Neural progenitor cell (in vitro differentiated cells): ENCODE measurements at regions not wholly inside any gene's neighbourhood (a gene's known extent, or its start where the extent isn't known, plus 50 kb on each side); places are given as distances from the start of the nearest gene placed in this dataset.

Source experiments
- DNase-seq: peaks from one replicate; pipeline ENCODE4 v3.0.0-alpha.2; 2016; ENCODE audit warnings: low spot score
- H2AFZ ChIP-seq: fragments of 200-600 bp; sonication (generic); replicated peaks from 2 replicates; pipeline ENCODE4 v1.6.1; 2016; ENCODE audit warnings: antibody characterized with exemption
- H3F3A ChIP-seq: fragments of 200-600 bp; sonication (generic); 2 replicates; pipeline ENCODE4 v1.6.1; 2016; ENCODE audit warnings: antibody characterized with exemption, low read depth
- H3K27ac ChIP-seq: fragments of 200-600 bp; sonication (generic); 2 replicates; pipeline ENCODE4 v1.5.1; 2016; ENCODE audit warnings: mild to moderate bottlenecking
- H3K27me3 ChIP-seq: fragments of 200-600 bp; sonication (generic); 2 replicates; pipeline ENCODE4 v1.6.1; 2016; ENCODE audit warnings: mild to moderate bottlenecking, moderate library complexity
- H3K36me3 ChIP-seq: fragments of 200-600 bp; sonication (generic); 2 replicates; pipeline ENCODE4 v1.5.1; 2016
- H3K4me1 ChIP-seq: fragments of 200-600 bp; sonication (generic); 2 replicates; pipeline ENCODE4 v1.6.1; 2016; ENCODE audit warnings: mixed run types
- H3K4me2 ChIP-seq: fragments of 200-600 bp; sonication (generic); 2 replicates; pipeline ENCODE4 v1.6.1; 2016
- H3K4me3 ChIP-seq: fragments of 200-600 bp; sonication (generic); 2 replicates; pipeline ENCODE4 v1.5.1; 2016
- H3K79me2 ChIP-seq: fragments of 200-600 bp; sonication (generic); 2 replicates; pipeline ENCODE4 v1.6.1; 2016; ENCODE audit warnings: low read depth
- H3K9ac ChIP-seq: fragments of 200-600 bp; sonication (generic); 2 replicates; pipeline ENCODE4 v1.6.1; 2016
- H3K9me3 ChIP-seq: fragments of 200-600 bp; sonication (generic); 2 replicates; pipeline ENCODE4 v1.5.1; 2016; ENCODE audit warnings: low read depth
- H4K20me1 ChIP-seq: fragments of 200-600 bp; sonication (generic); 2 replicates; pipeline ENCODE4 v1.6.1; 2016; ENCODE audit warnings: low read depth
- H3K27ac Mint-ChIP-seq: 3 replicates; pipeline ENCODE4 v1.8.0; 2021; ENCODE audit warnings: mixed read lengths
- H3K27me3 Mint-ChIP-seq: 2 replicates; pipeline ENCODE4 v1.8.0; 2022; ENCODE audit warnings: low read depth, mild to moderate bottlenecking, inconsistent platforms, moderate library complexity, mixed read lengths; ENCODE audit not compliant: insufficient read depth
- H3K36me3 Mint-ChIP-seq: 3 replicates; pipeline ENCODE4 v1.8.0; 2021; ENCODE audit warnings: mixed read lengths
- H3K4me1 Mint-ChIP-seq: 3 replicates; pipeline ENCODE4 v1.8.0; 2021; ENCODE audit warnings: mixed read lengths
- H3K4me3 Mint-ChIP-seq: 3 replicates; pipeline ENCODE4 v1.8.0; 2021; ENCODE audit warnings: mild to moderate bottlenecking, moderate library complexity, mixed read lengths
- H3K9me3 Mint-ChIP-seq: 3 replicates; pipeline ENCODE4 v1.8.0; 2020; ENCODE audit warnings: mixed read lengths
- CTCF ChIP-seq: fragments of 200-600 bp; sonication (generic); IDR thresholded peaks from 2 replicates; pipeline ENCODE4 v1.5.1; 2017; ENCODE audit warnings: antibody characterized with exemption, mild to moderate bottlenecking
- EZH2 ChIP-seq: fragments of 200-600 bp; sonication (generic); IDR thresholded peaks from 2 replicates; pipeline ENCODE4 v1.6.1; 2017; ENCODE audit warnings: antibody characterized with exemption, mild to moderate bottlenecking, moderate library complexity
- EZH2phosphoT487 ChIP-seq: fragments of 200-600 bp; sonication (generic); IDR thresholded peaks from 2 replicates; pipeline ENCODE4 v1.6.1; 2017; ENCODE audit warnings: antibody characterized with exemption

GRCh38 chr15:62785881-62786828 lies 256.4 kb upstream of the TPM1 start:
- Histone ChIP-seq H3K4me1 (peaks cover 14% of the 10 kb centered on the region), H3K36me3 (no peaks in the 10 kb centered on the region), H2AFZ (no peak overlapping the region), H3F3A (peaks cover 8% of the 10 kb centered on the region), H4K20me1 (no peaks in the 10 kb centered on the region), H3K27me3 (no peaks in the 10 kb centered on the region), H3K9ac (no peak overlapping the region), H3K4me3 (no peak overlapping the region), H3K27ac (peak overlapping the region; percentile 11), H3K4me2 (no peak overlapping the region), H3K79me2 (no peaks in the 10 kb centered on the region), H3K9me3 (no peaks in the 10 kb centered on the region)
- Mint-ChIP-seq H3K36me3 (peaks cover 4% of the 10 kb centered on the region), H3K27me3 (peaks cover 2% of the 10 kb centered on the region), H3K9me3 (no peaks in the 10 kb centered on the region), H3K4me3 (no peak overlapping the region), H3K27ac (no peak overlapping the region), H3K4me1 (peaks cover 60% of the 10 kb centered on the region)
- DNase-seq = no peak
- TF ChIP-seq EZH2phosphoT487 = no peak
- no peak for TF ChIP-seq CTCF
- no peak for TF ChIP-seq EZH2

GRCh38 chr15:62787401-62787800 lies 255.1 kb upstream of the TPM1 start:
- no peak overlapping the region for H2AFZ ChIP-seq
- no peak overlapping the region for H3K9ac ChIP-seq
- H3K36me3 Mint-ChIP-seq = peaks cover 4% of the 10 kb centered on the region
- H3K9me3 Mint-ChIP-seq = no peaks in the 10 kb centered on the region
- no peak overlapping the region for H3K4me2 ChIP-seq
- no peaks in the 10 kb centered on the region for H3K36me3 ChIP-seq
- peaks cover 17% of the 10 kb centered on the region for H3K4me1 ChIP-seq
- no peaks in the 10 kb centered on the region for H3K9me3 ChIP-seq
- H3K79me2 ChIP-seq = no peaks in the 10 kb centered on the region
- no peak overlapping the region for H3K27ac ChIP-seq
- H3K4me3 ChIP-seq = no peak overlapping the region
- peaks cover 62% of the 10 kb centered on the region for H3K4me1 Mint-ChIP-seq
- H3K27me3 Mint-ChIP-seq = peaks cover 2% of the 10 kb centered on the region
- no peaks in the 10 kb centered on the region for H3K27me3 ChIP-seq
- no peak for DNase-seq
- no peak for TF ChIP-seq EZH2
- TF ChIP-seq CTCF = no peak
- TF ChIP-seq EZH2phosphoT487 = no peak
- peaks cover 4% of the 10 kb centered on the region for H3F3A ChIP-seq
- H4K20me1 ChIP-seq = no peaks in the 10 kb centered on the region
- H3K27ac Mint-ChIP-seq = no peak overlapping the region
- H3K4me3 Mint-ChIP-seq = no peak overlapping the region

- TF ChIP-seq EZH2phosphoT487 (no peak), EZH2 (no peak), CTCF (no peak)
- H3K9me3 Mint-ChIP-seq = no peaks in the 10 kb centered on the region
- Histone ChIP-seq H3F3A (no peaks in the 10 kb centered on the region), H3K9me3 (no peaks in the 10 kb centered on the region), H3K79me2 (no peaks in the 10 kb centered on the region), H4K20me1 (no peaks in the 10 kb centered on the region), H3K4me3 (no peak overlapping the region), H2AFZ (no peak overlapping the region), H3K9ac (no peak overlapping the region), H3K4me1 (peaks cover 11% of the 10 kb centered on the region), H3K27ac (no peak overlapping the region), H3K27me3 (no peaks in the 10 kb centered on the region), H3K4me2 (no peak overlapping the region), H3K36me3 (no peaks in the 10 kb centered on the region)
- peaks cover 4% of the 10 kb centered on the region for H3K36me3 Mint-ChIP-seq
- H3K27me3 Mint-ChIP-seq = peaks cover 2% of the 10 kb centered on the region
- no peak overlapping the region for H3K4me3 Mint-ChIP-seq
- H3K27ac Mint-ChIP-seq = no peak overlapping the region
- no peak for DNase-seq
- H3K4me1 Mint-ChIP-seq = peaks cover 64% of the 10 kb centered on the region
Observed at GRCh38 chr15:62788224-62788623, 254.3 kb upstream of the TPM1 start.
